Keratinocyte (primary cell): ENCODE measurements at regions not wholly inside any gene's neighbourhood (a gene's known extent, or its start where the extent isn't known, plus 50 kb on each side); places are given as distances from the start of the nearest gene placed in this dataset.

Experiments used
- CTCF ChIP-seq, 3 experiments: IDR thresholded peaks in 1 of 3; conservative IDR thresholded peaks in 1 of 3; optimal IDR thresholded peaks in 1 of 3; 2 replicates in 2 of 3; 3 replicates in 1 of 3; pipeline versions ENCODE3 to v1.5.1; 2011; ENCODE audit warnings: low read length in 3 of 3, mild to moderate bottlenecking in 3 of 3, moderate library complexity in 2 of 3, control low read depth in 1 of 3, inconsistent platforms in 1 of 3; ENCODE audit not compliant: insufficient read depth in 2 of 3; ENCODE audit errors: extremely low read depth in 1 of 3
- EZH2 ChIP-seq: IDR thresholded peaks from one replicate; pipeline ENCODE4 v1.6.1; 2012; ENCODE audit warnings: inconsistent platforms, mild to moderate bottlenecking, low read length, moderate library complexity

- no peak for TF ChIP-seq CTCF (optimal IDR thresholded peaks at IDR 0.05 in 1 of 3, IDR thresholded peaks at IDR 0.05 in 1 of 3, conservative IDR thresholded peaks at IDR 0.05 in 1 of 3; ENCODE audit: extremely low read depth in 1 of 3, insufficient read depth in 2 of 3, low read length in 3 of 3)
- no peak for TF ChIP-seq EZH2
Observed at GRCh38 chr5:173669483-173669882, 53.0 kb upstream of the BOD1 start.
